ENCODE measurements at regions not wholly inside any gene's neighbourhood (a gene's known extent, or its start where the extent isn't known, plus 50 kb on each side); places are given as distances from the start of the nearest gene placed in this dataset.

DNA sequence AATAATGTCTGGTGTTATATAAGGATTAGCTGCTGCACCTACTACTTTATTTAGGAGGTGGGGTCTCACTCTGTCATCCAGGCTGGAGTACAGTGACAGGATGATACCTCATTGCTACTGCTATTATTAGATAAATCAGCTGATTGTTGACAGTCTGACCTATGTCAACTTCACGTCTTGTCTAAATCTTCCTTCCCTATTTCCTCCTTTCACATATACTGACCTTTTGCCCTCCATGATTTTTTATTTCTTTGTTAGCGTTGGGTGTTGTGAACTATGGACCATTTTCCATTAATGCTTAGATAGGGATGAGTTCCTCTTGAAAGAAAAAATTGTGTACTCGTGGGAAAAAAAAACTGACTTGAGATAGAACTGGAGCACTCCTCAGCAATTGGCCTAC, 109.9 kb upstream of the BEND6 start:
- peak overlapping the region in 1 of 2 donors; percentile 95 for H3K27ac ChIP-seq
- TF ChIP-seq, protein P1, sequence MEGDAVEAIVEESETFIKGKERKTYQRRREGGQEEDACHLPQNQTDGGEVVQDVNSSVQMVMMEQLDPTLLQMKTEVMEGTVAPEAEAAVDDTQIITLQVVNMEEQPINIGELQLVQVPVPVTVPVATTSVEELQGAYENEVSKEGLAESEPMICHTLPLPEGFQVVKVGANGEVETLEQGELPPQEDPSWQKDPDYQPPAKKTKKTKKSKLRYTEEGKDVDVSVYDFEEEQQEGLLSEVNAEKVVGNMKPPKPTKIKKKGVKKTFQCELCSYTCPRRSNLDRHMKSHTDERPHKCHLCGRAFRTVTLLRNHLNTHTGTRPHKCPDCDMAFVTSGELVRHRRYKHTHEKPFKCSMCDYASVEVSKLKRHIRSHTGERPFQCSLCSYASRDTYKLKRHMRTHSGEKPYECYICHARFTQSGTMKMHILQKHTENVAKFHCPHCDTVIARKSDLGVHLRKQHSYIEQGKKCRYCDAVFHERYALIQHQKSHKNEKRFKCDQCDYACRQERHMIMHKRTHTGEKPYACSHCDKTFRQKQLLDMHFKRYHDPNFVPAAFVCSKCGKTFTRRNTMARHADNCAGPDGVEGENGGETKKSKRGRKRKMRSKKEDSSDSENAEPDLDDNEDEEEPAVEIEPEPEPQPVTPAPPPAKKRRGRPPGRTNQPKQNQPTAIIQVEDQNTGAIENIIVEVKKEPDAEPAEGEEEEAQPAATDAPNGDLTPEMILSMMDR (IDR thresholded peaks at IDR 0.05), result no peak
- no peak overlapping the region for H3K4me3 ChIP-seq
- DNase-seq (ENCODE audit: low spot score), result no peak

DNA sequence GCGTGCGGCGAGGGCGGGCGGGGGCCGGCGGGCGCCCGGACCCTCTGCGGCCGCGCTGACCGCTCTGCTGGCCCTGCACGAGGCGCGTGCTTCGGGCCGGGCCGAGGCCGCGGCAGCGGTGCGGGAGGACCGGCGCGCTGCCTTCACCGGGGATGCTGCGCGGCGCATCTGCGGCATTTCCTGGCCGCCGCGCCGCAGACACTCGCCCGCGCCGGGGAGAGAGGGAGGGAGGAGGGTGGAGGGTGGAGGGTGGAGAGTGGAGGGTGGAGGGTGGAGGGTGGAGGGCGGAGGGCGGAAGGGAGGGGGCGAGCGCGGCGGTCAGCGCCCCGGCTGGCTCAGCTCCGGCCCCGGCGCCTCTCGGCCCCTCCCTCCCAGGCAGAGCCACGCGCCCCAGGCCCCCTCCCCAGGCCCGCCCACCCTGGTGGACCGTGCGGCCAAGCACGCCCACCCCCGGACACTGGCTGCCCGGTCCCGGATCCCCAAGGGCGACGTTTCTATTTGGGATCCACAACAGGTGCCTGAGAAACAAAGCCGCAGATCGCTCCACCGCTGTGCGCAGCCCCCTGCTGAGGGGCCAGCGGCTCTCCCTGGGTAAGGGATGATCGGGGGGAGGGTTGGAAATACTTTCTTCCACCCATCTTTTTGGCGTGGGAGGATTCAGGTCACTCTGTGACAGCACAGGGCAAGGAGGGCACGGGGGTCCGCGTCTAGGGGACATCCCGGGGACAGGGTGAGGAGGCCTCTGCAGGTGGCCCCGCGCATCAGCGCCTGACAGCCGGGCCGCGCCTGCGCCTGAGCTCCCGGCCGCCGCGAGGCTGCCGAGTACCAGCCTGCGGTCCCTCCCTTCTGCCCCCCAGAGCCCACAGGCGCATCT, 111.2 kb upstream of the BEND6 start:
- peak; percentile 81 for DNase-seq (ENCODE audit: low spot score)
- TF ChIP-seq, protein P1 (IDR thresholded peaks at IDR 0.05), result peak; percentile 56
- Histone ChIP-seq H3K27ac (peak overlapping the region; percentile 89 to 95), H3K4me3 (peak overlapping the region; percentile 97)

DNA sequence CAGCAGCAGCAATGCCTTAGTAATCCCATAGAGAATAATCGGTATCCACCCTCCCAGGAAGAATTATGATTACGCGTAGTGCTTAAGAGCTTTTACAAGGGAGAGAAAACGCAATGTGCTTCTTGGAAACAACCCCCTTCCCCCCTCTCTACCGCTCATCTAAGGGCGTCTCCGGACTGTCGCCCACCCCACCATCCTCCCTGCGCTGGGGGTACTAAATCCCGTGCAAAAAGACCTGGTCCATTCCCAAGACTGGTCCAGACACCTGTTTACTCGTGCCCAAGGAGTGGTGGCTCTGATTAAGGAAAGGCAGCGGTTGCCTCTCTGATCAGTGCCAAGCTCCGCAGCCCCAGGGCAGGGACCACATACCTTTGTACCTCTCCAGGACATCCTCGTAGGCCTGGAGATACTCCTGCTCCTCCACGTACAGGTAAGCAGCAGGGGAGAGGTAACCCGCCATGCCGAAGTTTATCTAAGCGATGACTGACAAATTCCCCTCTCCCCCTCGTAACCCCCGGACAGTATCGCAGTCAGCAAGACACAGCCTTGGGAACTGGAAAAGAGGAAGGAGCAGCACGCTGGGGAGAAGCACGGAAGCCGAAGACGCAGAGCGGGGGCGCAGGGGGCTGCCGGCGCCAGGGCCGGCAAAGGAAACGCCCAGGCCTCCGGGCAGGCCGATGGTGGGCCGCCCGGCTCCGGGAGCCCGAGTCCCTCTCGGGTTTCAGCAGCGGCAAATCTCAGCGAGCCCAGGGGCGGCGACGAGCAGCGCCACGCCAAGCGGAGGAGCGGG, 112.0 kb upstream of the BEND6 start:
- Histone ChIP-seq H3K27ac (peak overlapping the region; percentile 89 to 95), H3K4me3 (peak overlapping the region; percentile 97)
- peak; percentile 75 for DNase-seq (ENCODE audit: low spot score)

DNA sequence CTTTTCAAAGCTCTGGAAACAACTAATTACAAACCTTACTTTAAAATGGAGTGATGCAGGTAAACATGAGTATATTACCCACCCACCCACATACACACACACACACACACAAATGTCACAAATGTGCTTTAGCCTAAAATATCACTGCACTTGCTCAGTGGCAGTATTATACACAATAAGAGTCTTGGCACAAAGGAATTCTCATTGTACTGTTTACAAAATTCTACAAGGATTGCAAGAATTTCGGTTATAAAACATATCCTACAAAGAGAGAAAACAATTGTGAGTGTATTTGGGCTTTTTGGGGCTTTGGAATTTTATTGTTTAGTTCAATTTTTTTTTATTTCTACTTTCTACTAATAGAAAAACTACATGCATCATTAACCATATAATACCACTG, 113.2 kb upstream of the BEND6 start:
- H3K4me3 ChIP-seq, result peak overlapping the region; percentile 97
- DNase-seq (ENCODE audit: low spot score), result no peak
- H3K27ac ChIP-seq, result peak overlapping the region in 1 of 2 donors; percentile 14
- TF ChIP-seq, protein P1 (IDR thresholded peaks at IDR 0.05), result no peak

More for the DNA sequence above, 112.0 kb upstream of the BEND6 start:
- TF ChIP-seq, protein P1 (IDR thresholded peaks at IDR 0.05), result no peak

DNA sequence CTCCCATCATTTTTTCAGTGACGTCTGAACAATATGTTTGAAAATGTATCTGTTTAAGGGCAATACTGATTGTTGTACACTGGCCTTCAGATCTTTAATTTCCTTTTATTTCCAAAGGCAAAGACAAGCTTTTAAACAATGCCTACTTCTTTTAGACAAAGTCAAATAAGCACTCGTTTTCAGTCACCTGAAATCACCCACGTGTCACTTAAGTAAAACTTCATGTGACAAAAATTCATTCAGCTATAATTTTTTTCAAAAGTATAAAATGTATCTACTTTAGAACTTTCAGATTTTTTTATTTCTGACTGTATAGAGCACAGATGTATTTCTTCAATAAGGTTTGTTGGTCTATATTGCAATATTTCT, 113.5 kb upstream of the BEND6 start:
- Histone ChIP-seq H3K4me3 (peak overlapping the region; percentile 97), H3K27ac (peak overlapping the region in 1 of 2 donors; percentile 60)
- TF ChIP-seq, protein P1 (IDR thresholded peaks at IDR 0.05), result no peak
- no peak for DNase-seq (ENCODE audit: low spot score)

DNA sequence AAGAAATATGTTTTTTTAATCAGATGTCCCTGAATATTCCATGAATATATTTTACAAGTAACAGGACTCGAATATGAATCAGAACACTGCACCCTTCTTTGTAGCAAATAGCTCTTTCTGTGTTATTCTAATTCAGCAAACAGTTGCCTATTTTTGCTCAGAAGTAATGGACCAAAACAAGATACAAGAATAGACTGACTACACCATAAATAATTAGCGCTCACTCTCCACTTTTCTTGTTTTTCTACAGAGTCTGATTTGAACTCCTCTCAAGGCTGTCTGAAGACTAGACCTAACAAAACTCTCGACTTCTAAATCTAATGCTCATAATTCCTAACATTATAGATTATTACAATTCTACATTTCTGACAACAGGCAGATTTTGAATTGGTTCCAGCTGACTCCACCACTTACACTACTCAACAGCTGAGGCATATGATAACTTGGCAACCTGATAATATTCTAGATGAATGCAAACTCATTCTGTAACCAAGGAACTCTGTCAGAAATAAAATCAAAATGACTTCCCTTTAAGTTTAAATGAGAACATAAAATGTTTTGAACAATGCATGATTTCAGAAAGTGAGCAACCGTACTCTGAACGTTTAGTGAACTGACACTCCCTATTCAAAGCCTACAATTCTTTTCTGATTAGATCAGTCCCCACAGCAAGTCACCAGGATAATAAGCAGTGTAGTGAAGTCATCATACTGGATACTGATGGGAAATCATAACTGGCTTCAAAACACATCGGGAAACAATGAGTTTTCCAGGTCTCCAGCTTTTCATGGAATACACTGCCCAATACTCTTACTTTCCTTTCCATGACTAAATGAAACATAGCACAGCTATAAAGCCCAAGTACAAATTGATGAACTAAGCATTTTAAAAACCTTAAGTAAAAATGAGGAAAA, 114.2 kb upstream of the BEND6 start:
- no peak for DNase-seq (ENCODE audit: low spot score)
- TF ChIP-seq, protein P1 (IDR thresholded peaks at IDR 0.05), result no peak
- peak overlapping the region; percentile 97 for H3K4me3 ChIP-seq
- peak overlapping the region in 1 of 2 donors; percentile 60 for H3K27ac ChIP-seq

All from coronary artery (tissue), 2 donors.